HuH-7 (cell line): ENCODE measurements at regions not wholly inside any gene's neighbourhood (a gene's known extent, or its start where the extent isn't known, plus 50 kb on each side); places are given as distances from the start of the nearest gene placed in this dataset.
"Not testable (repeated sequence)": the region's sequence is repeated elsewhere in the genome, so short reads cannot be mapped to it uniquely, and the experiment has no call there.

ENCODE experiments used
- DNase-seq: peaks from one replicate; pipeline ENCODE4 v3.0.0; 2011; ENCODE audit warnings: low spot score

- DNase-seq: no peak
Observed at GRCh38 chr4:32841217-32841616, 2121.0 kb downstream of the PCDH7 start.

DNA sequence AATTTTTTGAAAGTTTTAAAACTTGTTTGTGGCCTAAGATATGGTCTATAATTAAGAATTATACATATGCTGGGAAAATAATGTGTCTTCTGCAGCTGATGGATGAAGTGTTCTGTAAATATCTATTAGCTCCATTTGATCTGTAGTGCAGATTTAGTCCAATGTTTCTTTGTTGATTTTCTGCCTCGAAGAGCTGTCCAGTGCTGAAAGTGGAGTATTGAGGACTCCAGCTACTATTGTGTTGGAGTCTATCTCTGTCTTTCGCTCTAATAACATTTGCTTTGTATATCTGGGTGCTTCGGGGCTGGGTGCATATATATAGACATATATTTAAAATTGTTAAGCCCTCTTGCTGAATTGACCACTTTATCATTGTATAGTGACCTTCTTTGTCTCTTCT, 2127.3 kb downstream of the PCDH7 start:
- DNase-seq: no peak

DNA sequence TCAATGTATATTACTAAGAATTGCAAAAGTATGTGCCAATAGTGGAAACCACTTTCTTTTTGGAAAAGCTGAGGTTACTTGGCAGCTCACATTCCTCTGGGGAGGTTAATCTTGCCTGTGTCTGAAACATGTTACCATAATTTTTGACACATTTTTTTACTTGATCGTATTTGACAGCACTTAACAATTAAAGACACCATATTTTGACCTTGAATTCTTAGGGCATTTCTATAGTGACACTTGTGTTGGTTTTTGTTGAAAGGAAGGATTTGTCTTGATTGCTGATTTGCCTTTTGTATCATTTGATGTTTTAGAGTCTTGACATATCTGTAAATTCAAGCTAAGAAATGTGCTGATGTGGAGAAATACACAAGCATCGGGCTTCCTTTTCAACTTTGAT, 2135.5 kb downstream of the PCDH7 start:
- DNase-seq: no peak

DNA sequence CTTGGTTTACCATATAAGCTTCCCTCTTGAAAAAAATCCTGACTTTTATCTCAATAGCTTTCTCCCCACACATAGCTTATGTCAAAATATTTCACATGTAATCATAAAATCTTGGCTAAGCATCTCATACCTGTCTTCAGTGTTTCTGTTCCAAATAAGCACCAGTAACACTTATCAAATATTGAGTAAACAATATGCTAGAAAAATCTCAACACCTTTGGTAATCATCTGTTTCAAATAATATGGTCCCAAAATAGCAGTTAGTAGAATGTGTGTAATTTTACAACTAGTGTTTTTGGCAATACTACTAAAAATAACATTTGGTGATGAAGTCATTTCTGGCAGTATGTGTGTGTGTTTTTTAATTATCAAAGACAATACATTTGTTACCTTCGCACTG, 2138.2 kb downstream of the PCDH7 start:
- no peak for DNase-seq

DNA sequence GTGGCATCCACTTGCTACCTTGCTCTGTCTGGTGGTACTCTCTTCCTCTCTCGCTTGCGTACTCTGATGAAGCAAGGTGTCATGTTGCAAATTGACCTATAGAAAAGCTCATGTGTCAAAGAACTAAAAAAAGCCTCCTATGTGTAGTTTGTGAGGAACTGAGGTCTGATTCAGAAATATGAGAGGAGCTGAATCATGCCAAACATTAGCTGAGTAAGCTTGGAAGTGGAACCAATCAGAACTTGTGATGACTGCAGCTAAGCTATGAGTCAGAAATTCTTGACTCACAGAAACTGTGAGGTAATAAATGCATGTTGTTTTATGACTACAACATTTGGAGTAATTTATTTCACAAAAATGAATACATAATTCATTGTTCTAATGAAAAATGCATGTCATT, 2138.8 kb downstream of the PCDH7 start:
- DNase-seq: no peak

DNA sequence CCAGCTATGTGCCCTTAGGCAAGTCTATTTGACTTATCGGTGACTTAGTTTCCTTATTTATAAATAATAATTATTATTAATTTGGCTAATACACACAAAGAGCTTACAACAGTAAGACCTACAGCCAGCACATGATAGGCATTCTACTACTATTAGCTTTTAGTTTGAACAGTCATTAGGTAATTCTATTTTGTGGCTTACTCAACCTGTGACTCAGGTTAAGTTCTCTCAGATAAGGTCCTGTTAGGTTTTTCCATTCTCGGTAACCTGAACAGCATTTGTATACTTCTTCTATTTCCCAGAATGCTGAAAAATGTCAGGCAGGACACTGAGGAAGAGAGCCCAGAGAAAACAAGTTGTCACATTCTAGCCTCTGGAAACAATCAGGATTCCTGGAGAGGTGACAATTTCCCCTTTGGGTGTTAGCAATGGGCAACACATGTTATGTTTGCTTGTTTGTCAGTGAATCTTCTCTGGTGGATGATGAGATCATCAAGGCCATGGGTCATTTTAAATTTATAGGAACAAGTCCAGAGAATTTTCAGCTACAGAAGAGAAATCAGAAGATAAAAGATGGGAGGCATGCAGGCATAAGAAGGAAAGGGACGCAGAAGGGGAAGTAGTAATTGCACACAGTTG, 2144.7 kb downstream of the PCDH7 start:
- DNase-seq: no peak

GRCh38 chr4:32876546-32876945, 2156.4 kb downstream of the PCDH7 start:
- no peak for DNase-seq

- no peak for DNase-seq
Observed at GRCh38 chr4:32879913-32880312, 2159.7 kb downstream of the PCDH7 start.

DNA sequence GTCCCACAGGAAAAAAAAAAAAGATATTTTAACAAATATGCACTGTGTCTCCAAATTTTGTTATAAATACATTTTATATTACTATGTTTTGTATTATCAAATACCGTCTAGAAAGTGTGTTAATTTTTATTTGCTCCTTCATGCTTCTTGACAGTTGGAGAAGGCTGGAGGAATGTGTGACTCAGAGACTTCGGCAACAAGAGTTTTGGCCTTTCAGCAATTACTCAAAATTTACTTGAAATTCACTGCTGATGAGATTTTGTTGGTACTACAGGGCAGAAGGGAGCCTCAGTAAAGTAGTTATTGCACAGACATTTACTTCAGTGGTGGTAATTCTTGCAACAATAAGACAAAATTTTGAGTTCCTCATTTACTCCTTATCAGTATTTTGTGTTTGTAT, 2164.0 kb downstream of the PCDH7 start:
- no peak for DNase-seq

- DNase-seq: no peak
Observed at GRCh38 chr4:32890398-32890797, 2170.2 kb downstream of the PCDH7 start.

- no peak for DNase-seq
Observed at GRCh38 chr4:32909053-32909452, 2188.9 kb downstream of the PCDH7 start.

- peak; percentile 5 for DNase-seq
Observed at GRCh38 chr4:32909736-32910135, 2189.6 kb downstream of the PCDH7 start.

- no peak for DNase-seq
Observed at GRCh38 chr4:32917586-32917985, 2197.4 kb downstream of the PCDH7 start.

DNA sequence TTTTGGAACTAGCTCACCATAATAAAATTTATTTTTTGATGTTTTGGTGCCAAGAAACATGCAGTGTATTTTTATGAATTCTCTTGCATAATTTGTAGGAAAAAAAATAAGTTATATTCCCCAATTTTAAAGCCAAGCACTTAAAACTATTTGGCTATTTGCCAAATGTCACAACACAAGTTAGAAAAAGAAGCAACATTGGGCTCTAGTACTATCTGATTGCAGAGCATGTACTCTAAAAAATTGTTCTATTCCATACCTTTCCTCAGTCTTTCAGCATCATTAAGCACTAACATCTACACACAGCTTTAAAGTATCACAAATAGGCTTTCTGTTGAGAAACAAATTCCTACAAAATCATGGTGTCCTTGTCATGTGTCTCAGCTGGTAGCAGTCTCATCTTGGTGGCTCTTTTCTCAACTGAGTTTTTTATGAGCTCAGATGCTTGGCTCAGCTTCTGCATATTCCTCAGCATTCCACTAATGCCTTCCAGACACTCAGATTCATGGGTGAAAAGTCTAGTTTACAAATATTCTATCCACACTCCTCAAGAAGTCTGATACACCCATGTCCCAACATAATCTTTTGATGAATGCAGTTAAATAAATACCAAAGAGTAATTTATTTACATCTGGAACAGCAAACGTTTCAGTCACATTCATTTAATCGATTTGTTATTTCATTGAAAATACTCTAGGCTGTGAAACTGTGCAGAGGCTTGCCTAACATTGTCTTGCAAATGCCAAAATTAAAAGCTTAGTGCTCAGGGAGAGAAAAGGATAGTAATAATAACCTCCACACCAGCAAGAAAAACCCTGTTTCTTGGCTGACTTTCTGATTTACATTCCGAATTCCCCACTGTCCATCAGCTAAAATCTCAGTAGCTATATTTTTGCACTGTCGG, 2209.9 kb downstream of the PCDH7 start:
- no peak for DNase-seq

- no peak for DNase-seq
Observed at GRCh38 chr4:32930700-32931099, 2210.5 kb downstream of the PCDH7 start.

- no peak for DNase-seq
Observed at GRCh38 chr4:32931475-32931874, 2211.3 kb downstream of the PCDH7 start.

DNA sequence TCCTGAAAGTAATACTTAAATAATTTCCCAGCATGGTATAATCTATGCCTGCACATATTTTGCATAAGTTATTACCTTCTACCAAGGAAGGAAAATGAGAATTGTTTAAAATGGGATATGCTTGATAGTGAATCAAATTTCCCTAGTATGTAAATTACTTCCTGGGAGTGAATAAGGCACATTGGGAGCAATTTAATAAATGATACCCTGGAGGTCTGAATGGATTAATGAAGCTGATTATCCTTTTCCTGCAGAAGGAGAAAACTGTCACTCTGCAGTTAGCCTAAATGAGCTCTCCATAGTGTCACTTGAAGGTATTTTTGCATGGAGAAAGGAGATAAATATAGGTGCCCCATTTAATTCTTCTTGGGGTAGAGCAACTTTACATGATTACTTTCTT, 2212.0 kb downstream of the PCDH7 start:
- no peak for DNase-seq

- not testable (repeated sequence) for DNase-seq
Observed at GRCh38 chr4:32939222-32939621, 2219.1 kb downstream of the PCDH7 start.

GRCh38 chr4:32950866-32951265, 2230.7 kb downstream of the PCDH7 start:
- no peak for DNase-seq

GRCh38 chr4:32958586-32958985, 2238.4 kb downstream of the PCDH7 start:
- DNase-seq: no peak

DNA sequence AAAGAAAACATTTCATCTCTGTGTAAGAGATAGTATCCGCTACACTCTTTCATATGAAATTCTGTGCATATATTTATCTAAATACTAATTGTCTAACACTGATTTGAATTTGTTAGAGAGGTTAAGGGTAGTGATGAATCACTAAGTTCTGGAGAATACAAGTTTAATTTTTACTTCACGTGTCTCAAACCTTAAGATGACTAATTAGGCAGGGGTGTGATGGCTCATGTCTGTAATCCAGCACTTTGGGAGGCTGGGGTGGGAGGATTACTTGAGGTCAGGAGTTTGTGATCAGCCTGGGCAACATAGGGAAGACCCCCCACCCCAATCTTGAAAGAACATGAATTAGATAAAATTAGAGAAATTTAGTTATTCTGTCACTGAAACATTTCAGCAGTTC, 2241.9 kb downstream of the PCDH7 start:
- DNase-seq: no peak

GRCh38 chr4:32985256-32985655, 2265.1 kb downstream of the PCDH7 start:
- no peak for DNase-seq

DNA sequence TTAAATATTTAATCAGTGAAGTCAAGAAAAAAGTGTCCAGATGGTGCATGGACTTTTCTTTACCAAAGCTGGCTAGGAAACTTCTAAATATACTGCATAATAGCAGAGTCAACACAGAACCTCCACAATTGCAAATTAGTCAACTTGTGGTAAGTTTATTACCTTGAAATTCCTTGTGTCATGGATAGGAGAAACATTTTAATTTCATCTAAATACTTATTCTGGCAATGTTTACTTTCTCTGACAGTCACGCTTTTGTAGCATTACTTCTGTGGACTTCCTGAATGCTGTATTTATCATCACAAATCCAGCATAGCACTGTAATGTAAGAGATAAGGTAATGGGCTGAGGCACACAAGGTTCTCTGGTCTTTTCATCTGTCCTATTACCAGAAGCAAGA, 2266.1 kb downstream of the PCDH7 start:
- no peak for DNase-seq

- no peak for DNase-seq
Observed at GRCh38 chr4:32987111-32987510, 2266.9 kb downstream of the PCDH7 start.
